Lung microvascular endothelial cell (primary cell): ENCODE measurements at regions not wholly inside any gene's neighbourhood (a gene's known extent, or its start where the extent isn't known, plus 50 kb on each side); places are given as distances from the start of the nearest gene placed in this dataset.
A peak's percentile ranks its signal among the peaks of the same experiment; 100 is the strongest.

Experiments used
- DNase-seq, 2 donors: peaks; one replicate each; pipeline versions ENCODE4 v3.0.0 to v3.0.0-alpha.2; 2010; ENCODE audit warnings: low read depth in 2 of 2

DNA sequence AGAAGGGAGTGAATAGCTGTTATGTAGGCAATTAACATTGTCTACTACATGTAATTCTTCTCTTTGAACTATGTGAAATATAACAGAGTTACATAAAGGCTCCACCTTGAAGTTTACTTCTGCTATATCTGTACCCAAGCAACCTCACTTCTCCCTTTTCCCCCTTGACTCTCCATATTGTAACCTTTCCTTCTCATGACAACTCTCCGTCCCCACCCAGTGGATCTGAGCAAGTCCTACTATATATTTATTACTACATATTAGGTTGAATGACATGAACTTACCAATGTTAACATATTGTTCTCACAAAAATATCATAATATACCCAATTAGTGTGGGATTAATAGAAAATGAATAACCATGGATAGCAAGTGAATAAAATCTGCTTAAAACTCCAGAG lies 93.2 kb upstream of the ATP8A1 start:
- DNase-seq: peak in 1 of 2 donors; percentile 67

GRCh38 chr4:42747971-42748370 lies 91.1 kb upstream of the ATP8A1 start:
- no peak for DNase-seq

- no peak for DNase-seq
Observed at GRCh38 chr4:42736527-42737195, 79.8 kb upstream of the ATP8A1 start.

- no peak for DNase-seq
Observed at GRCh38 chr4:42733380-42733779, 76.5 kb upstream of the ATP8A1 start.

DNA sequence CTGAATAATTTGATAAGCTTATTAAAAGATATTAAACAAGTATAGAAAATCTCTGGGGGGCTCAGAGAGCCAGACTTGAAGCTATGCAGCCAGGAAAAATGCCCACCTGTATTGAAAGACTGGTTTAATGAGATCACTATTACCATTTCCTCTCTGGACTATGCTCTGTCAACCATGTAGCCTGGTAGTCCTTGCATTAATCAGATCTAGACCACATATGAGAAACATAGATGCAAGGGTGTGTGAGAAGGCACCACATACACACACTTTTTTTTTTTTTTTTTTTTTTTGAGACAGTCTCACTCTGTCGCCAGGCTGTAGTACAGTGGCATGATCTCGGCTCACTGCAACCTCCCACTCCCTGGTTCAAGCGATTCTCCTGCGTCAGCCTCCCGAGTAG lies 75.9 kb upstream of the ATP8A1 start:
- DNase-seq: no peak

DNA sequence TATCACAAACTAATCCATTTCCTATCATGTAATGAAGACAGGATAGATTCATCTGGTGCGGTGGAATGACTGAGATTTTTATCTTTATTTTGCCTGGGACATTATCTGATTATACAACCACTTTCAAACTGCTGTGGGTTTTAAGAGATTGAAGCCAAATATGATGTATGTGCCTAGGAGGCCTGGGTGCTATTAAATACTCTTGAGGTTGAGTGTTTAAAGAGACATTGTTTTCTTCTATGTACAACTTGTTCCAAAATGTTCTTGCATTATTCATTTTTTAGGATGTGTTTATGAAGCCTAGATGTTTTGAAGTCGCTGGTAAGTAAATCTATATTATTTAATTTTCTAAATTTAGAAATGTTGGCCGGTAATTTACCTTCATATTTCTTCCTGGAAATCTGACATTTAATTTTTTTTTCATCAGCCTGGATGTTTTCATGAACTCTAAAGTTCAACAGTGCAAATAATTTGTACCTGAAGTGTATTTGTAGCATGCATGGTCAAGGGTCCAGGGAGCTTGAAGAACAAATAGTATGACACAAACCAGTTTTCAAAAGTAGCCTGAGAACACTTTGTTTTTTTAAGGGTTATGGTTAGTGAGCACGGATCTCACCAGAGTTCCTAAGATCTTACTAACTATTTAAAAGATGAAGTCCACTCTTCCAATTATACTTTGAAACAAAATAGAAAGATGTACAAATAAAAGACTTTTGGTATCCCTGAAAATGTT lies 72.8 kb upstream of the ATP8A1 start:
- DNase-seq: no peak

- DNase-seq: no peak
Observed at GRCh38 chr4:42724451-42724850, 67.5 kb upstream of the ATP8A1 start.

DNA sequence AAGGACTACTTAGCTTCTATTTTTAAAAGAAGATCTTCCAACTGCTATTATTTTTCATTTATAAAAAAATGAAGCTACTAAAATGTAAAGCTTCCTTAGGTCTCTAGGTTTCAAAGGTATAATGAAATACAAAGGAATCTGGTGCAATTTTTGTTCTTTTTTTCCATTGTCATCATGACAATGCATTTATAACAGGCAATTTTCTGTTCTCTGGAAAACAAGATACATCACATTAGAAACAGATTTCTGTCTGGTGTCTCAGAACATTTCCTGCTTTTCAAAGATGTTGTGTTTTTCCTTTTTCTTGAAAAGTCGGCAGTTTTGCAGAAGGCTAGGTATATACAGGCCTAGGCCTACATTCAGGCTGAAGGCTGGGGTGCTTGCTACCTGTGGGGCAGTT lies 63.6 kb upstream of the ATP8A1 start:
- DNase-seq: no peak

- DNase-seq: no peak
Observed at GRCh38 chr4:42719257-42719656, 62.4 kb upstream of the ATP8A1 start.

GRCh38 chr4:42718336-42718735 lies 61.4 kb upstream of the ATP8A1 start:
- DNase-seq: no peak

DNA sequence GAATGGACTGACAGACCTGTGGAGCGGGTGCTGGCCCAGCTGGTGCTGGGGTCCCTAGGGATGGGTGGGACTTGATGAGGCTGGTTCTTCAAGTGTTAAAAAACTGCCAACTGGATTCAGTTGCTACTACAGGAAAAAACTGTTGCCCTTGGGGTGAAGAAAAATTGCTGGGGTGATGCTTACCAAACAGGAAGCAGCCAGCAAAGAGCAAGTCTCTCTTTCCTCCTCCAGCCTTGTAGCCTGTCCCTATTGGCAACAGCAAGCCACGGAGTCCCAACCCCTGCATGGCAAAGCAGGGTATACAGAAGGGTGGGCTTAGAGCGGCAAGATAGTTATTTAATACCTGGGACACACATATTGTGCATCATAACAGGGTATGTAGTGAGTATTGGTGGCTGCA lies 60.1 kb upstream of the ATP8A1 start:
- DNase-seq: no peak

- no peak for DNase-seq
Observed at GRCh38 chr4:42715807-42716482, 59.0 kb upstream of the ATP8A1 start.

DNA sequence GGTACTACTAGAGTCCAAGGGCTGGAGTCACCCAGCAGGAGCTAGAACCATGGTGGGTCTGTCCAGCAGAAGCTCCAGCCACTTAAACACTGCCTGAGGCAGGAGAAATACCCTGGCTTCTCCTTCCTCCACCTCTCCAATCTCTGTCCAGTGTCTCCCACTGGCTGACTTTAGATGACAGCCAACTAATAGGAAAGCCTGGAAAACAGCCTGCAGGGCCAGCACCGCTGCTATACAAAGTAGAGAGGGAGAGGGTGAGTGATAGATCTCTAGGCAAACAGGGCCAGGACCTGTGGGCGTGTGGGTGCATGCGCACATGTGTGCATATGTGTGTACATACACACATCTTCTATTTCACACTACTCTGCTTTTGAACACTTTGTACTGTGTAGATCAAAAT lies 56.5 kb upstream of the ATP8A1 start:
- DNase-seq: no peak

DNA sequence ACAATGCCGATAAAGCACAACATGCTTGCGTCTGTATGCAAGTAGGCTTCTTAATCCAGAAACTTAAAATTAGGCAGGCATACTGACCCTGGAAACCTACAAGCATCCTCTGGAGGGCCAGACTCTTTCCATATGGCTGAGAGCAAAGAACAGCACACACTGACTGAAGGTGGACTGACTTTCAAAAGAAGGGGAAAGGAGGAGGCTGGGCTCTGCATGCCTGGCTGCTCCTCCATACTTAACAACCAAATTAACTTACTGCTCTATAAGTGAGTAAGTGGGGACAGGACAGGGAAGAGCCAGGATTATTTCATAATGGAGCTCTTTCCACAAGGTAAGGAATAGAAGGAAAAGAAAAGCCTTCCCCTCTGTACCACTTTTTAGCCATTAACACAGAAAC lies 55.9 kb upstream of the ATP8A1 start:
- DNase-seq: no peak

- DNase-seq: no peak
Observed at GRCh38 chr4:42711496-42711895, 54.6 kb upstream of the ATP8A1 start.

DNA sequence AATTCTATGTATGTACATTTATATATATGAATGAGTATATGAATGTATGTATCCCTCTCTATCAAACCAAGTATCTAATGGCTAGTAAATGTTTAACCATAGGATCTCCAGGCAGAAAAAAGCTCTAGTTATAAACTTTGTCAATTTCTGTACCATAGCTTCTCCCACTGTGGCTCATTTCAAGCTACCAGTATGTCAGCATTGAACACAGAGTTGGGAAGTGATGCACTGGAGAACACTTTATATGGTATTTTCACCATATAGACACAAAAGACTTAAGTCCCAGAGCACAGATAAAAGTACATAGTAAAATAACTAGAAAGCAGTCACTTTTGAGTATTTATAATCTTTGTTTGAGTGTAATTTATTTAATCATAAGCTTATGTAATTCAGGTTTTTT lies 53.9 kb upstream of the ATP8A1 start:
- no peak for DNase-seq

GRCh38 chr4:42710329-42710728 lies 53.4 kb upstream of the ATP8A1 start:
- no peak for DNase-seq

DNA sequence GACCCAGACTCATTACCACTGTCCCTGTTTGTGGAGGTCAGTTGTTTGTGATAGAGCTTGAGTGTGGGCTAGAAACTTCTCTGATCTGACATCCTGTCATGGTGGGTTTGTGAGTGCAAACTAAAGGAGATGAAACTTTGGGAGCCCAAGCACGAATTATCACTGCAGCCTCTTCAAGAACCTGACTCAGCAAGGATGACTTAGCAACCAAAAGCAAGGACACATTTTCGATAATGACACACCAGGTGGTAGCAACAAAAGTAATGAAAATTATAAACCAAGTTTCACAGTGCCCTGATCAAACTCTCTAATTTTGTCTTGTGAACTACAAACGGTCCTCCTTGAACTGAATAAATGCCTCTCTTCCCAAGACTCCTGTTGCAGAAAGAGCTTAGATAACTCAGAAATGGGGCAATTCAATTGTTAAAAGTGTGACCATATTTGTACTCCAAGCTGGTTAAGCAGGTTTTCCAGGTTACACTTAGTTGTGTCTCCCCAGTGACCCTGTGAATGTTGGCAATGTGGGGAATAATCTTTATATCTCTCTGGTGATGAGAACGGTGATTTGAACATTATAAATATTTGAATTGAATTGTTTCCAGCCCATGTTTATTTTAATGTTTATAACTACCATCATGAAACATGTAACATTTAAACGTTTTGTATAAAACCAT lies 52.6 kb upstream of the ATP8A1 start:
- DNase-seq: no peak

- no peak for DNase-seq
Observed at GRCh38 chr4:42708625-42709024, 51.7 kb upstream of the ATP8A1 start.
